ENCODE measurements at regions not wholly inside any gene's neighbourhood (a gene's known extent, or its start where the extent isn't known, plus 50 kb on each side); places are given as distances from the start of the nearest gene placed in this dataset.

- H3K36me3 Mint-ChIP-seq (ENCODE audit: low read depth), result no peaks in the 10 kb centered on the region
- TF ChIP-seq JUNB (IDR thresholded peaks at IDR 0.05; ENCODE audit: unreplicated experiment) (no peak), ZNF114 (CRISPR knock-in tag; IDR thresholded peaks at IDR 0.05) (no peak), ETS1 (IDR thresholded peaks at IDR 0.05) (no peak), REST (IDR thresholded peaks at IDR 0.05; ENCODE audit: unreplicated experiment) (no peak), ZNF331 (CRISPR knock-in tag; IDR thresholded peaks at IDR 0.05; ENCODE audit: low read depth) (no peak), EZH2 (IDR thresholded peaks at IDR 0.05; ENCODE audit: low read depth, unreplicated experiment) (no peak), CREB1 (CRISPR knock-in tag; IDR thresholded peaks at IDR 0.05; ENCODE audit: low read depth) (no peak)
- TF ChIP-seq, protein P1, sequence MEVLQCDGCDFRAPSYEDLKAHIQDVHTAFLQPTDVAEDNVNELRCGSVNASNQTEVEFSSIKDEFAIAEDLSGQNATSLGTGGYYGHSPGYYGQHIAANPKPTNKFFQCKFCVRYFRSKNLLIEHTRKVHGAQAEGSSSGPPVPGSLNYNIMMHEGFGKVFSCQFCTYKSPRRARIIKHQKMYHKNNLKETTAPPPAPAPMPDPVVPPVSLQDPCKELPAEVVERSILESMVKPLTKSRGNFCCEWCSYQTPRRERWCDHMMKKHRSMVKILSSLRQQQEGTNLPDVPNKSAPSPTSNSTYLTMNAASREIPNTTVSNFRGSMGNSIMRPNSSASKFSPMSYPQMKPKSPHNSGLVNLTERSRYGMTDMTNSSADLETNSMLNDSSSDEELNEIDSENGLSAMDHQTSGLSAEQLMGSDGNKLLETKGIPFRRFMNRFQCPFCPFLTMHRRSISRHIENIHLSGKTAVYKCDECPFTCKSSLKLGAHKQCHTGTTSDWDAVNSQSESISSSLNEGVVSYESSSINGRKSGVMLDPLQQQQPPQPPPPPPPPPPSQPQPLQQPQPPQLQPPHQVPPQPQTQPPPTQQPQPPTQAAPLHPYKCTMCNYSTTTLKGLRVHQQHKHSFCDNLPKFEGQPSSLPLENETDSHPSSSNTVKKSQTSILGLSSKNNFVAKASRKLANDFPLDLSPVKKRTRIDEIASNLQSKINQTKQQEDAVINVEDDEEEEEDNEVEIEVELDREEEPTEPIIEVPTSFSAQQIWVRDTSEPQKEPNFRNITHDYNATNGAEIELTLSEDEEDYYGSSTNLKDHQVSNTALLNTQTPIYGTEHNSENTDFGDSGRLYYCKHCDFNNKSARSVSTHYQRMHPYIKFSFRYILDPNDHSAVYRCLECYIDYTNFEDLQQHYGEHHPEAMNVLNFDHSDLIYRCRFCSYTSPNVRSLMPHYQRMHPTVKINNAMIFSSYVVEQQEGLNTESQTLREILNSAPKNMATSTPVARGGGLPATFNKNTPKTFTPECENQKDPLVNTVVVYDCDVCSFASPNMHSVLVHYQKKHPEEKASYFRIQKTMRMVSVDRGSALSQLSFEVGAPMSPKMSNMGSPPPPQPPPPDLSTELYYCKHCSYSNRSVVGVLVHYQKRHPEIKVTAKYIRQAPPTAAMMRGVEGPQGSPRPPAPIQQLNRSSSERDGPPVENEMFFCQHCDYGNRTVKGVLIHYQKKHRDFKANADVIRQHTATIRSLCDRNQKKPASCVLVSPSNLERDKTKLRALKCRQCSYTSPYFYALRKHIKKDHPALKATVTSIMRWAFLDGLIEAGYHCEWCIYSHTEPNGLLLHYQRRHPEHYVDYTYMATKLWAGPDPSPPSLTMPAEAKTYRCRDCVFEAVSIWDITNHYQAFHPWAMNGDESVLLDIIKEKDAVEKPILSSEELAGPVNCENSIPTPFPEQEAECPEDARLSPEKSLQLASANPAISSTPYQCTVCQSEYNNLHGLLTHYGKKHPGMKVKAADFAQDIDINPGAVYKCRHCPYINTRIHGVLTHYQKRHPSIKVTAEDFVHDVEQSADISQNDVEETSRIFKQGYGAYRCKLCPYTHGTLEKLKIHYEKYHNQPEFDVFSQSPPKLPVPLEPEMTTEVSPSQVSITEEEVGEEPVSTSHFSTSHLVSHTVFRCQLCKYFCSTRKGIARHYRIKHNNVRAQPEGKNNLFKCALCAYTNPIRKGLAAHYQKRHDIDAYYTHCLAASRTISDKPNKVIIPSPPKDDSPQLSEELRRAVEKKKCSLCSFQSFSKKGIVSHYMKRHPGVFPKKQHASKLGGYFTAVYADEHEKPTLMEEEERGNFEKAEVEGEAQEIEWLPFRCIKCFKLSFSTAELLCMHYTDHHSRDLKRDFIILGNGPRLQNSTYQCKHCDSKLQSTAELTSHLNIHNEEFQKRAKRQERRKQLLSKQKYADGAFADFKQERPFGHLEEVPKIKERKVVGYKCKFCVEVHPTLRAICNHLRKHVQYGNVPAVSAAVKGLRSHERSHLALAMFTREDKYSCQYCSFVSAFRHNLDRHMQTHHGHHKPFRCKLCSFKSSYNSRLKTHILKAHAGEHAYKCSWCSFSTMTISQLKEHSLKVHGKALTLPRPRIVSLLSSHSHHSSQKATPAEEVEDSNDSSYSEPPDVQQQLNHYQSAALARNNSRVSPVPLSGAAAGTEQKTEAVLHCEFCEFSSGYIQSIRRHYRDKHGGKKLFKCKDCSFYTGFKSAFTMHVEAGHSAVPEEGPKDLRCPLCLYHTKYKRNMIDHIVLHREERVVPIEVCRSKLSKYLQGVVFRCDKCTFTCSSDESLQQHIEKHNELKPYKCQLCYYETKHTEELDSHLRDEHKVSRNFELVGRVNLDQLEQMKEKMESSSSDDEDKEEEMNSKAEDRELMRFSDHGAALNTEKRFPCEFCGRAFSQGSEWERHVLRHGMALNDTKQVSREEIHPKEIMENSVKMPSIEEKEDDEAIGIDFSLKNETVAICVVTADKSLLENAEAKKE (CRISPR knock-in tag; IDR thresholded peaks at IDR 0.05), result no peak
- TF ChIP-seq, protein P2, sequence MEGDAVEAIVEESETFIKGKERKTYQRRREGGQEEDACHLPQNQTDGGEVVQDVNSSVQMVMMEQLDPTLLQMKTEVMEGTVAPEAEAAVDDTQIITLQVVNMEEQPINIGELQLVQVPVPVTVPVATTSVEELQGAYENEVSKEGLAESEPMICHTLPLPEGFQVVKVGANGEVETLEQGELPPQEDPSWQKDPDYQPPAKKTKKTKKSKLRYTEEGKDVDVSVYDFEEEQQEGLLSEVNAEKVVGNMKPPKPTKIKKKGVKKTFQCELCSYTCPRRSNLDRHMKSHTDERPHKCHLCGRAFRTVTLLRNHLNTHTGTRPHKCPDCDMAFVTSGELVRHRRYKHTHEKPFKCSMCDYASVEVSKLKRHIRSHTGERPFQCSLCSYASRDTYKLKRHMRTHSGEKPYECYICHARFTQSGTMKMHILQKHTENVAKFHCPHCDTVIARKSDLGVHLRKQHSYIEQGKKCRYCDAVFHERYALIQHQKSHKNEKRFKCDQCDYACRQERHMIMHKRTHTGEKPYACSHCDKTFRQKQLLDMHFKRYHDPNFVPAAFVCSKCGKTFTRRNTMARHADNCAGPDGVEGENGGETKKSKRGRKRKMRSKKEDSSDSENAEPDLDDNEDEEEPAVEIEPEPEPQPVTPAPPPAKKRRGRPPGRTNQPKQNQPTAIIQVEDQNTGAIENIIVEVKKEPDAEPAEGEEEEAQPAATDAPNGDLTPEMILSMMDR (conservative IDR thresholded peaks at IDR 0.05; ENCODE audit: low read depth in 2 of 2), result no peak
- H3K4me3 Mint-ChIP-seq, result no peak overlapping the region
Observed at GRCh38 chr22:17281440-17281841, 62.2 kb upstream of the ADA2 start.

More at GRCh38 chr22:17281440-17281841, 62.2 kb upstream of the ADA2 start:
- Mint-ChIP-seq H3K9me3 (no peaks in the 10 kb centered on the region), H3K27ac (no peak overlapping the region), H3K27me3 (ENCODE audit: insufficient read depth, low read depth, poor library complexity) (peaks cover 7% of the 10 kb centered on the region), H3K4me1 (0 out of 3 replicates have a peak, but pooled peaks cover 4% of the 10 kb centered on the region)
- no peaks in the 10 kb centered on the region for H3K27me3 ChIP-seq (ENCODE audit: insufficient read depth)
- H3K4me2 ChIP-seq, result no peak overlapping the region
- no peak overlapping the region for H3K4me3 ChIP-seq
- no peaks in the 10 kb centered on the region for H3K4me1 ChIP-seq (ENCODE audit: insufficient read depth)
- H2AFZ ChIP-seq, result peak overlapping the region; percentile 47
- H3K27ac ChIP-seq (ENCODE audit: low read depth), result no peak overlapping the region
- H3F3A ChIP-seq (replicated peaks; ENCODE audit: low read depth), result peaks cover 6% of the 10 kb centered on the region; the same call in 1 of the 2 replicates
- H3K9me2 ChIP-seq (ENCODE audit: insufficient read depth), result no peaks in the 10 kb centered on the region
- no peaks in the 10 kb centered on the region for H4K20me1 ChIP-seq (replicated peaks; ENCODE audit: insufficient read depth)
- H3K36me3 ChIP-seq (ENCODE audit: insufficient read depth), result no peaks in the 10 kb centered on the region; the same call in 1 of the 2 replicates
- H3K79me2 ChIP-seq (replicated peaks; ENCODE audit: insufficient read depth), result no peaks in the 10 kb centered on the region
- ATAC-seq, result no peak
- no peak for DNase-seq (ENCODE audit: low spot score)

All from GM23338 (cell line).